Kidney capillary endothelial cell (primary cell): ENCODE measurements at regions not wholly inside any gene's neighbourhood (a gene's known extent, or its start where the extent isn't known, plus 50 kb on each side); places are given as distances from the start of the nearest gene placed in this dataset.

Experiments used
- DNase-seq: peaks from one replicate; pipeline ENCODE4 v3.0.0-alpha.2; 2018; ENCODE audit warnings: low spot score

DNA sequence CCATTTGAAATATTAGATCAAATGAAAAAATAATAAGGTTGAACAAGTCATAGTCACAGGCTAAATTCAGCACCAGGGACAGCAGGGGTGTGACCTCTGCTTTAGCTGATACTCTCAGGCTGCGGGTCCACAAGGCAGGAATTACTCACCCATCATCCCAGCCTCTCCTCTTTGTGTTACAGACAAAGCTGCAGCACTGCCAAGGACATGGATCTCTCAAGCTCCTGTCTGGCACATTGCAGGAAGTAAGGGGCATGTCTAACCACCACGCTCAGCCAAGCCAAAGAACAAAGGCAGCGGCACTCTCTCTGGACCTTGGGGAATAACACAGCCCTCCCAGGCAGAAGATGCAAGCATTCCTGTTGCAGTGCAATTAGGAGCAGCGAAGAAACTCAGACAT is 783.8 kb downstream of the VRK1 start:
- no peak for DNase-seq

DNA sequence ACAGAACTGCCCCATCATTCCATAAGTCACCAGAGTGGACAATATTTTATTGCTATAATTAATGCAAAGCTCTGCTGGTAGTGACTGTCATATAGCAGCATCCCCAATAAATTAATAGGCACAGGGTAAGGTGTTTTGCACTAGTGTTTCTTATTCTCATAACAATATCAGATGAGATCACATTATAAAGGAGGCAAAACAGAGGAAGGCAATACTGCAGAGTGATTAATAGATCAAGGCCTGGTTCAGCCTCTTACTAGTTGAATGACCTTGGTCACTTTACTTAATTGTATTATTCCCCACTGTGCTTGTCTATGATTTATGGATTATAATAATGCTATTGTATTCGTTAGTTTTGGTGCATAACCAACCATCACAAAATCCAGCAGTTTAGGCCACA is 784.8 kb downstream of the VRK1 start:
- DNase-seq: no peak

DNA sequence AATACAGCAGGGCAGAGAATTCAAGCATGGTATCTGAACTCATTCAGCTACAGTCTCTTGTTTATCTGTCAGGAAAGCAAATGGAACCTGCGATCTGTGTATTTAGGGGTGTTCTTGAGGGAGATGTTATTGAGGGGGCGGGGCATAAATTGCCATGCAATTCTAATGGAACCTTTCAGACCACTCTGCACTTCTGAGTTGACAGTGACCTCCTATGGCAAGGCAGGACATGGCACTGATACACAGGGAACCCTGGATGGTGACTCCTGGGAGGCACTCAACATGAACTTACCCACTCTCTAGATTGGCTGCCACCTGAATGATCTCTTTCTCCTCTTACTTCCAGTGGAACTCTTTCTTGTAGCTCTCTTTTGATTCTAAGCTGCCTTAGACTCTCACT is 787.3 kb downstream of the VRK1 start:
- DNase-seq: no peak

DNA sequence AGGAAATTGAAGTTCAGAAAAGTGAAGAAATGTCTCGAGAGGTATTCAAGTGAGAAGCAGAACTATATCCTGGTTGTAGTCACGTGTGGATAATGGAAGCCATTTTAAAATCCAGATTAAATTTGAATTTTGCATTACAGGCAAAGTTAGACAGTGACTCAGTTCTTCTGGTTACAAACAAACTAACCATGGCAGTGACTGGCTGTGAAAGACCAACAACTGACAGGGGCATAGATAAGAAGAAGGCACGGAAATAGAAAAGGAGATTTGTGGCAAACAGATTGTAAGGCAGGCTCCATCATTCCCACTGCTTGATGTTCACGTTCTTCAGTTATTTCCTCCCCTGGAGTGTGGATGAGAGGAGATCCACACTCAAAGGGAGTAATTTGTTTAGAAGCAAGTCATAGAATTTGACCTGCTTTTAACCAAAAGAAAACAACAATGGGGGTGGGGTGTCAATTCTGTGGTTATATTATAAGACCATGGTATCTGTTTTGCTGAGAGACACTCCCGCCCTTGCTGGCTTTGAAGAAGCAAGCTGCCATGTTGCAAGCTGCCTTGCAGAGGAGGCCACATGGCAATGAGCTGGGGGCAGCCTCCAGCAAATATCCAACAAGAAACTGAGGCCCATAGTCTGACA is 795.3 kb downstream of the VRK1 start:
- DNase-seq: no peak

GRCh38 chr14:97594306-97594705 is 797.1 kb downstream of the VRK1 start:
- DNase-seq: no peak

DNA sequence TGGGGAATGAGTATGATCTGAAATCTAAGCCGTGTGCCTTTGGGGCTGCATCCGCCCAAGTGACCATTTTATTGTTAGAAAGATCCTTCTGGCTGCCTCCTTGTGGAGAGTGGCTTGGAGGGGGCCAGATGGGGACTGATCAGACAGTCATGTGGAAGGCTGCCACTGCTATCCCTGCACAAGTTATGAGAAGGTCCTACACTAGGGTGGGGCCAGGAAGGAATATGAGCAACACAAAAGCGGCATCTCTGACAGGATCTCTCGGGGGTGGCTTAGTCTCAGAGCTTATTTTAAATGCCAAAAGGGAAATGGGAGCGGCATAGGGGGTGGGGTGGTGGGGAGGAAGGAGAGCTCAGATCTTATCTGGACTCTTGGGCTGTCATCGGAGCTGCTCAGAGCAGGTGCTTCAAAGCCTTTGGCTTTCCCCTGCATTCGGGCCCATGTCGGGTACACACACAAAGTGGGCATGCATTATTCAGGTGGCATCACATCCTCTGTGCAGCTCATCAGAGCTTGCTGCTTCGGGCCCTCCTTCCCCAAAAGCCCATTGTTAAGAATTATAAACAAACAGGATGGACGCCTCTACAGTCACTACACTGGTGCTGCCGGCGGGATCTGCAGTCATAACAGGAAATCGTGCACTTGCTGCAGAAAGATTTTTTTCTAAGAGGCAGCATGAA is 805.4 kb downstream of the VRK1 start:
- DNase-seq: peak; percentile 33

GRCh38 chr14:97603201-97603600 is 806.0 kb downstream of the VRK1 start:
- no peak for DNase-seq

GRCh38 chr14:97604731-97605130 is 807.5 kb downstream of the VRK1 start:
- DNase-seq: no peak

GRCh38 chr14:97618401-97618800 is 821.2 kb downstream of the VRK1 start:
- DNase-seq: no peak

DNA sequence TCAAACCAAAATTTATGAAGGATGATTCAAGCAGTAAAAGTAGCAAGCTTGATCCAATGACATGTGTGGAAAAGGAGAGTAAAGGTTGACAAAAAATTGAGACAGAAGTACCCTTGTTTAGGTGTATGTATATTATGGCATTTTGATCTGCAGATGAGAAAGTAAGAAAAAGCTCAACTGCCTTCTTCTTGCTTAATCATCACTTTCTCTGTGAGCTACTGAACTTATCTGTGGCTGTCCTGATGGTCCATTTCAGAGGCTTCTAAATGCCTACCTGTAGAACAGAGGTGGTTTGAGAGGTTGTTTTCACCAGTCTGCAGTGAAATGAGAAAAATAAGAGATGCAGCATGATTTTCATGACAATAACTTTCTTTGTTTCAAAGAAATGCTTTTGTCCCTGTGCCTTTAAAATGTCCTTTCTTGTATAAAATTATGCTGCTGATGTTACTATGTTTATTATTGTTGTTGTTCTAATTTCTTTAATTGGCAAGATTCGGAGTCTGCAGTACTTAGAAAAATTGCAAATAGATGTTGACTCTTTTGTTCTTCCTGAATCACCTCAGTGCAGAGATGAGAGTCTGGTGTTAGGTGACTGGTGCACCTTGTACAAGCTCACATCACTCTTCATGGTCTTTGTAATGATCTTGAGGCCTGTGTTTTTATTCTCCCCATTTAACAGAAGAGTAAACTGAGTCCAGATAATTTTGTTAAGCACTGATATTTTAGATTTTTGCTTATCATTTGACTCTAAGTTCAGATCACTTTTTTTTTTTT is 821.9 kb downstream of the VRK1 start:
- no peak for DNase-seq

DNA sequence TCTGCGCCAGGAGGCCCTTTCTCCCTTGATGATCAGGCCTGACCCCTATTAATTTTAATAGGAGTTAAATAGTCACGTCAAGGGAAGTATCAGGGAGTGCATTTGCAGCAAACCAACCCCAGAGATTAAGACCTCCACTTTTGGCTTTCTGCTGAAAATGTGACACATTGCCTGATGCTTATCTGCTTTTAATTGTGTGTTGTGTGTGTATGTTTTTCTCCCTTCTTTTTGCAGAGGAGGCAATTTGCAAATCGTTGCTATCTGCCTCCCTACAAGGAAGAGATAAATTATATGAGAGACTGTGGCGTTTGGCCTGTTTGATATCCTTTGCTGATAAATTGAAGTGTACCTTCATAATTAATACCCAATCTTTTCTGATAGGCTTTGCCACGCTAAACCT is 822.9 kb downstream of the VRK1 start:
- no peak for DNase-seq

DNA sequence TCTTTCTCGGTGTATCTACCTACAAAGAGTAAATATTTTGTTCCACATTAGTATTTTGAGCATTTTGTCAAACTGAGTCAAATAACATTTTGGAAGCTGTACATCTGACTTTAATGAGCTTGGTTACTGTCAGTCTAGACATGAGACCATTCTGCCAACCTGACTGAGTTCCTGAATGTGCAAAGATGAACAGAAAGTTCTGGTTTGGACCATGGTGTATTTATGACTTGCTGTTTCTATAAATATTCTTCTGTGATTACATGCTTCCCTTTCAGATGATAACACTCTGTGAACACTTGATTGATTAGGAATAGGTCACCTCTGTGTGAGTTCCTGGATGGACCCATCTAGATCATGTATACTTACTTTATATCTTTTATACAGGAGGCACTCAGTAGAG is 827.8 kb downstream of the VRK1 start:
- no peak for DNase-seq

GRCh38 chr14:97625477-97625876 is 828.3 kb downstream of the VRK1 start:
- no peak for DNase-seq

GRCh38 chr14:97626088-97626487 is 828.9 kb downstream of the VRK1 start:
- DNase-seq: no peak

- no peak for DNase-seq
These were observed 833.1 kb downstream of the VRK1 start for GRCh38 chr14:97630249-97630648.

GRCh38 chr14:97633131-97633738 is 836.1 kb downstream of the VRK1 start:
- no peak for DNase-seq

DNA sequence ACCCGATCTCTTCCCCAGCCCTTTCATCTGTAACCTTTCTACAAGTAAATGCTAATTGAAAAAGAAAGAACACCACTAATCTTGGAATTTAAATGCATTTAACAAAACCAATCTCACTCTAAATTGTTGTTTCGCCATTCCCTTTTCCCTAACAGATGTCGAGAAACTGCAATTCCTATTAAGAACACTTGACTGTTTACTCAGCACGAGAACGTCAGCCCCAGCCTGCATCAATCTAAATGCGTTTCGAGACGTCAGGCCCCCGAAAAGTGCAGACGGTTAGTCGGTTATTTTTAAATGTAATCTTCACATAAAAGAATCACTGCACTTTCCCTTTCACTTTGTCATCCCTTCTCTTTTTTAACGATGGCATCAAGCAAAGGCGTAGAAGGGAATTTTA is 837.6 kb downstream of the VRK1 start:
- no peak for DNase-seq

GRCh38 chr14:97638864-97639263 is 841.7 kb downstream of the VRK1 start:
- DNase-seq: peak; percentile 6

- DNase-seq: no peak
These were observed 842.8 kb downstream of the VRK1 start for GRCh38 chr14:97640031-97640430.

GRCh38 chr14:97641827-97642226 is 844.6 kb downstream of the VRK1 start:
- DNase-seq: no peak

DNA sequence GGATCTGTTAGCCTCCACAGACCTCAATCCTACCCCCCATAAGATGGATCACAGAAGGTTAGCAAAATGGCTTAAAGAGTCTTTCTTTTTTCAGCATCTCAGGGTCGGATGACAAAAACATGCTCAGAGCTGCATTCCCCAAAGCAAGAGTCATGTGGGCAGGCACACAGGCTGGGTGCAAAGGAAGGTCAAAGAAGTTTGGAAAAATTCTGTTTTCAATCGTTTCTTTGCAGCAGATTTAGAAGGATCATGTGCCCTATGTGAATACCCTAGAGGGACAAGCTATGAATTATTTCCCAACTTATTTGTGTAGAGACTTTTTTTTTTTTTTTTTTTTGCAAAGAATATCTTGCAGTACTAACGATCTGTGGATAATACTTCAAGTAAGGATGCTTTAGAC is 845.4 kb downstream of the VRK1 start:
- no peak for DNase-seq

DNA sequence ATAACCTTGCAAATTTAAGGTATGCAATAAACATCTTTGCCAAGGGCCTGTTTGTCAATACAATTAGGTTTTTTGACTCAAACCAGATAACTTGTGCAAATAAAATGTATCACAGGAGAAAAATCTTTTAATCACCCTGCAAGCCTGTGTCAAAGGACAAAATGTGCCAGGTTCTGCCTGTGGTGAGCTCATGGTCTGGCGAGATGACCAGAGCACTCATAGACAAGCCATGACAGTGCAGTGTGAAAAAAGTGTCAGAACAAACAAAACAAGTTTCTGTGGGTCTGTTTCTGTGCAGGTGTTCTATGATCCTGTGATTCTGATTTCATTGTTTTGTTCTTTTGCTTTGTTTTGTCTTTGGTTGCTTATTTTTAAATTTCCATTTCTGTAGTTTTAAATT is 847.2 kb downstream of the VRK1 start:
- no peak for DNase-seq

DNA sequence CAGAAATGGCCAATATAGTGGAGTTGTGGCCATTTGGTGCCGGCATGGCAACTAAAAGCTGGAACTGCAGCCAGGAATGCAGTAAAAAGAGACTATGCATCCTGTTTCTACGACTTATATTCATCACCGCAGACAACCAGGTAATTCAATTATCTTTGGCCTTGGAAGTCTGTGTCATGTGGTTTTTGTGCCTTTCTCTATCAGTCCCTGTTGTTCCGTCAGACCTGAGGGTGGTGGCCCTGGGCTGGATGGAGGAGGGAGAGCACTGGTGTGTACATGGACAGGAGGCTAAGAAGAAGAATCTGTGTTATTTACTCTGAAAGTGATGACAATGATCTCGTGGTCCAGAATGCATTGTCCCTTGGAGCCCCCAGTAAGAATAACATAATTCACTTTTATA is 852.6 kb downstream of the VRK1 start:
- no peak for DNase-seq
